ENCODE measurements at regions not wholly inside any gene's neighbourhood (a gene's known extent, or its start where the extent isn't known, plus 50 kb on each side); places are given as distances from the start of the nearest gene placed in this dataset.

- Mint-ChIP-seq H3K9me3 (peaks cover 15% of the 10 kb centered on the region), H3K4me3 (no peak overlapping the region), H3K27ac (no peak overlapping the region), H3K36me3 (ENCODE audit: low read depth) (no peaks in the 10 kb centered on the region), H3K27me3 (no peaks in the 10 kb centered on the region), H3K4me1 (ENCODE audit: low read depth) (no peaks in the 10 kb centered on the region)
- intact Hi-C loops (cut with micrococcal nuclease): no loop called here
Measured at GRCh38 chr2:103462101-103462500, 700.3 kb downstream of the TMEM182 start.

GRCh38 chr2:103462712-103463111, 700.9 kb downstream of the TMEM182 start:
- Mint-ChIP-seq H3K27me3 (no peaks in the 10 kb centered on the region), H3K4me1 (ENCODE audit: low read depth) (no peaks in the 10 kb centered on the region), H3K36me3 (ENCODE audit: low read depth) (no peaks in the 10 kb centered on the region), H3K4me3 (no peak overlapping the region), H3K9me3 (peaks cover 15% of the 10 kb centered on the region), H3K27ac (no peak overlapping the region)
- intact Hi-C loops (cut with micrococcal nuclease): no loop called here

GRCh38 chr2:103464831-103465230, 703.0 kb downstream of the TMEM182 start:
- Mint-ChIP-seq H3K27ac (no peak overlapping the region), H3K4me1 (ENCODE audit: low read depth) (no peaks in the 10 kb centered on the region), H3K36me3 (ENCODE audit: low read depth) (no peaks in the 10 kb centered on the region), H3K9me3 (peaks cover 15% of the 10 kb centered on the region), H3K27me3 (no peaks in the 10 kb centered on the region), H3K4me3 (no peak overlapping the region)
- intact Hi-C loops (cut with micrococcal nuclease): no loop called here

GRCh38 chr2:103469800-103470199, 708.0 kb downstream of the TMEM182 start:
- peaks cover 28% of the 10 kb centered on the region for H3K9me3 Mint-ChIP-seq
- H3K27ac Mint-ChIP-seq: no peak overlapping the region
- no peaks in the 10 kb centered on the region for H3K36me3 Mint-ChIP-seq (ENCODE audit: low read depth)
- intact Hi-C loops (cut with micrococcal nuclease): no loop called here
- H3K4me3 Mint-ChIP-seq: no peak overlapping the region
- H3K4me1 Mint-ChIP-seq (ENCODE audit: low read depth): no peaks in the 10 kb centered on the region
- H3K27me3 Mint-ChIP-seq: no peaks in the 10 kb centered on the region

GRCh38 chr2:103484906-103485305, 723.1 kb downstream of the TMEM182 start:
- no peak overlapping the region for H3K27ac Mint-ChIP-seq
- peaks cover 26% of the 10 kb centered on the region for H3K9me3 Mint-ChIP-seq
- intact Hi-C loops (cut with micrococcal nuclease): no loop called here
- no peak overlapping the region for H3K4me3 Mint-ChIP-seq
- no peaks in the 10 kb centered on the region for H3K4me1 Mint-ChIP-seq (ENCODE audit: low read depth)
- no peaks in the 10 kb centered on the region for H3K36me3 Mint-ChIP-seq (ENCODE audit: low read depth)
- H3K27me3 Mint-ChIP-seq: no peaks in the 10 kb centered on the region

GRCh38 chr2:103496850-103497249, 735.0 kb downstream of the TMEM182 start:
- intact Hi-C loops (cut with micrococcal nuclease): no loop called here
- Mint-ChIP-seq H3K4me3 (no peak overlapping the region), H3K27me3 (no peaks in the 10 kb centered on the region)

GRCh38 chr2:103506812-103507211, 745.0 kb downstream of the TMEM182 start:
- peaks cover 21% of the 10 kb centered on the region for H3K9me3 Mint-ChIP-seq
- no peaks in the 10 kb centered on the region for H3K27me3 Mint-ChIP-seq
- H3K4me3 Mint-ChIP-seq: no peak overlapping the region
- H3K4me1 Mint-ChIP-seq (ENCODE audit: low read depth): no peaks in the 10 kb centered on the region
- intact Hi-C loops (cut with micrococcal nuclease): no loop called here
- H3K27ac Mint-ChIP-seq: no peak overlapping the region
- H3K36me3 Mint-ChIP-seq (ENCODE audit: low read depth): no peaks in the 10 kb centered on the region

More at GRCh38 chr2:103496850-103497249, 735.0 kb downstream of the TMEM182 start:
- H3K4me1 Mint-ChIP-seq (ENCODE audit: low read depth): no peaks in the 10 kb centered on the region
- peaks cover 17% of the 10 kb centered on the region for H3K9me3 Mint-ChIP-seq
- H3K36me3 Mint-ChIP-seq (ENCODE audit: low read depth): no peaks in the 10 kb centered on the region
- H3K27ac Mint-ChIP-seq: no peak overlapping the region

GRCh38 chr2:103512442-103512841, 750.6 kb downstream of the TMEM182 start:
- Mint-ChIP-seq H3K27me3 (no peaks in the 10 kb centered on the region), H3K9me3 (peaks cover 40% of the 10 kb centered on the region), H3K4me1 (ENCODE audit: low read depth) (no peaks in the 10 kb centered on the region), H3K36me3 (ENCODE audit: low read depth) (no peaks in the 10 kb centered on the region), H3K27ac (no peak overlapping the region), H3K4me3 (no peak overlapping the region)
- intact Hi-C loops (cut with micrococcal nuclease): no loop called here

GRCh38 chr2:103520547-103520946, 758.7 kb downstream of the TMEM182 start:
- no peaks in the 10 kb centered on the region for H3K27me3 Mint-ChIP-seq
- intact Hi-C loops (cut with micrococcal nuclease): no loop called here
- no peak overlapping the region for H3K4me3 Mint-ChIP-seq

GRCh38 chr2:103525756-103526155, 763.9 kb downstream of the TMEM182 start:
- no peaks in the 10 kb centered on the region for H3K36me3 Mint-ChIP-seq (ENCODE audit: low read depth)
- intact Hi-C loops (cut with micrococcal nuclease): no loop called here
- H3K4me3 Mint-ChIP-seq: no peak overlapping the region
- no peaks in the 10 kb centered on the region for H3K27me3 Mint-ChIP-seq
- peaks cover 31% of the 10 kb centered on the region for H3K9me3 Mint-ChIP-seq
- H3K27ac Mint-ChIP-seq: no peak overlapping the region
- H3K4me1 Mint-ChIP-seq (ENCODE audit: low read depth): no peaks in the 10 kb centered on the region

More at GRCh38 chr2:103520547-103520946, 758.7 kb downstream of the TMEM182 start:
- Mint-ChIP-seq H3K9me3 (peaks cover 8% of the 10 kb centered on the region), H3K36me3 (ENCODE audit: low read depth) (no peaks in the 10 kb centered on the region), H3K27ac (no peak overlapping the region), H3K4me1 (ENCODE audit: low read depth) (no peaks in the 10 kb centered on the region)

- Mint-ChIP-seq H3K27me3 (no peaks in the 10 kb centered on the region), H3K9me3 (peaks cover 31% of the 10 kb centered on the region), H3K4me3 (no peak overlapping the region), H3K27ac (no peak overlapping the region), H3K36me3 (ENCODE audit: low read depth) (no peaks in the 10 kb centered on the region), H3K4me1 (ENCODE audit: low read depth) (no peaks in the 10 kb centered on the region)
- intact Hi-C loops (cut with micrococcal nuclease): no loop called here
Measured at GRCh38 chr2:103526757-103527156, 764.9 kb downstream of the TMEM182 start.

GRCh38 chr2:103527278-103527677, 765.4 kb downstream of the TMEM182 start:
- intact Hi-C loops (cut with micrococcal nuclease): no loop called here
- H3K36me3 Mint-ChIP-seq (ENCODE audit: low read depth): no peaks in the 10 kb centered on the region
- no peak overlapping the region for H3K27ac Mint-ChIP-seq
- H3K4me1 Mint-ChIP-seq (ENCODE audit: low read depth): no peaks in the 10 kb centered on the region
- H3K9me3 Mint-ChIP-seq: peaks cover 30% of the 10 kb centered on the region
- no peaks in the 10 kb centered on the region for H3K27me3 Mint-ChIP-seq
- no peak overlapping the region for H3K4me3 Mint-ChIP-seq

- intact Hi-C loops (cut with micrococcal nuclease): no loop called here
- H3K4me1 Mint-ChIP-seq (ENCODE audit: low read depth): no peaks in the 10 kb centered on the region
- no peak overlapping the region for H3K4me3 Mint-ChIP-seq
- H3K9me3 Mint-ChIP-seq: peaks cover 32% of the 10 kb centered on the region
- H3K27me3 Mint-ChIP-seq: no peaks in the 10 kb centered on the region
- no peaks in the 10 kb centered on the region for H3K36me3 Mint-ChIP-seq (ENCODE audit: low read depth)
- H3K27ac Mint-ChIP-seq: no peak overlapping the region
Measured at GRCh38 chr2:103529798-103530502, 768.1 kb downstream of the TMEM182 start.

GRCh38 chr2:103552775-103553174, 790.9 kb downstream of the TMEM182 start:
- peaks cover 38% of the 10 kb centered on the region for H3K9me3 Mint-ChIP-seq
- no peak overlapping the region for H3K27ac Mint-ChIP-seq
- H3K36me3 Mint-ChIP-seq (ENCODE audit: low read depth): no peaks in the 10 kb centered on the region
- intact Hi-C loops (cut with micrococcal nuclease): no loop called here
- H3K4me3 Mint-ChIP-seq: no peak overlapping the region
- no peaks in the 10 kb centered on the region for H3K4me1 Mint-ChIP-seq (ENCODE audit: low read depth)
- no peaks in the 10 kb centered on the region for H3K27me3 Mint-ChIP-seq

- no peaks in the 10 kb centered on the region for H3K27me3 Mint-ChIP-seq
- no peaks in the 10 kb centered on the region for H3K36me3 Mint-ChIP-seq (ENCODE audit: low read depth)
- no peak overlapping the region for H3K4me3 Mint-ChIP-seq
- no peaks in the 10 kb centered on the region for H3K4me1 Mint-ChIP-seq (ENCODE audit: low read depth)
- peaks cover 78% of the 10 kb centered on the region for H3K9me3 Mint-ChIP-seq
- no peak overlapping the region for H3K27ac Mint-ChIP-seq
- intact Hi-C loops (cut with micrococcal nuclease): no loop called here
Measured at GRCh38 chr2:103594823-103595222, 833.0 kb downstream of the TMEM182 start.
